Adrenal gland (tissue), 9 donors: ENCODE measurements at regions not wholly inside any gene's neighbourhood (a gene's known extent, or its start where the extent isn't known, plus 50 kb on each side); places are given as distances from the start of the nearest gene placed in this dataset.

Experiments used
- DNase-seq, 7 donors: peaks; one replicate each; pipeline ENCODE4 v3.0.0-alpha.2; 2019 to 2020
- H3K27ac ChIP-seq, 5 donors: fragments of 200-600 bp; sonication (generic) in 4 of 5; 1 replicate in 3 of 5; 2 replicates in 2 of 5; pipeline versions ENCODE4 v1.5.1 to v1.8.0; 2016 to 2020; ENCODE audit warnings: mild to moderate bottlenecking in 1 of 5
- H3K27me3 ChIP-seq: fragments of 200-600 bp; 2 replicates; pipeline ENCODE4 v1.8.0; 2021
- H3K36me3 ChIP-seq, 2 donors: fragments of 200-600 bp; replicated peaks in 1 of 2; 1 replicate in 1 of 2; 2 replicates in 1 of 2; pipeline versions ENCODE4 v1.5.1 to v1.8.0; 2018 to 2022
- H3K4me1 ChIP-seq, 2 donors: fragments of 200-600 bp; replicated peaks in 1 of 2; 1 replicate in 1 of 2; 2 replicates in 1 of 2; pipeline versions ENCODE4 v1.5.1 to v1.8.0; 2018 to 2021
- H3K4me3 ChIP-seq, 4 donors: fragments of 200-600 bp; sonication (generic) in 3 of 4; one replicate each; pipeline ENCODE4 v1.5.1; 2016 to 2018
- H3K9me3 ChIP-seq, 3 donors: fragments of 200-600 bp; sonication (generic) in 1 of 3; replicated peaks in 1 of 3; 1 replicate in 2 of 3; 2 replicates in 1 of 3; pipeline versions ENCODE4 v1.5.1 to v1.8.0; 2016 to 2021
- CTCF ChIP-seq, 6 experiments: fragments of 450-650 bp in 4 of 6; fragments of 200-600 bp in 2 of 6; sonication (generic) in 1 of 6; IDR thresholded peaks; 1 replicate in 5 of 6; 2 replicates in 1 of 6; pipeline versions ENCODE4 v1.5.1 to v1.8.0; 2016 to 2021; ENCODE audit warnings: antibody characterized with exemption in 6 of 6, mild to moderate bottlenecking in 2 of 6, moderate library complexity in 1 of 6
- POLR2A ChIP-seq, 2 donors: fragments of 450-650 bp; IDR thresholded peaks; one replicate each; pipeline ENCODE4 v1.6.1; 2017; ENCODE audit warnings: antibody characterized with exemption in 2 of 2, mild to moderate bottlenecking in 2 of 2, moderate library complexity in 1 of 2
- WGBS, 4 donors: extraction: QIAGEN DNeasy Blood & Tissue Kit in 2 of 4; methylation state at CpG; one replicate each; pipeline versions ENCODE4 v1.1.5 to v1.1.7; 2013 to 2017; 5-methylcytosine and 5-hydroxymethylcytosine counted together
- intact Hi-C, 2 donors: fragments of 100-400 bp; cut with DNase I; formaldehyde crosslinking; loops; one replicate each; pipeline versions ENCODE4 v1.14.1 to v1.15.0; 2022 to 2023
- donor health status: healthy with polysubstance abuse.
- donor health status: Bipolar disorder and iron deficiency.
- donor health status: DM: yes; HTN: yes; CAD: no.
- donor health status: DM: no; HTN: no; CAD: no.
- donor health status: DM: no; HTN: no; CAD: no.

DNA sequence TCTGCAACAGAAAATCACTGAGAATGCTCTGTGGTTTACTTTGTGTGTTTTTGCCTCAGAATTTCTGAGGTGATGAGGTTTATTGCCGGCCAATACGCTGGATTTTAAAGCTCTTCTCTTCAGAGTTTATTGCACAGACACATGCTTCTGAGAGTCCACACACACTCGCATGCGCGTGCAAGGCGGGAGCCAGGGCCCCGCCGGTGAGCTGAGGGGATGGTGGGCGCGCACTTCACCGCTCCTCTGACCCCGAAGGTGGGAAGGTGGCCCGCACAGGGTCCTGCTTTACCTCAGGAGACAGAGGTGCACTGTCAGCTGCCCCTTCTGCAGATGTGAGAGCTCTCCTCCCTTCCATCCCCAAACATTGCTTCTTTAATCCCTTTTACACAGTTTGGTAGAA lies 158.4 kb upstream of the MAGI3 start:
- intact Hi-C loops: no loop called here
- Histone ChIP-seq H3K9me3 (no peaks in the 10 kb centered on the region), H3K36me3 (no peaks in the 10 kb centered on the region), H3K4me3 (no peak overlapping the region), H3K27me3 (no peaks in the 10 kb centered on the region), H3K27ac (no peak overlapping the region), H3K4me1 (no peaks in the 10 kb centered on the region)
- no peak for TF ChIP-seq POLR2A (IDR thresholded peaks at IDR 0.05)
- TF ChIP-seq CTCF (IDR thresholded peaks at IDR 0.05): no peak
- DNase-seq: no peak
- 87 to 93% (median 89%) methylated on average over 13 of the region's 13 CpGs for WGBS, 4 donors

DNA sequence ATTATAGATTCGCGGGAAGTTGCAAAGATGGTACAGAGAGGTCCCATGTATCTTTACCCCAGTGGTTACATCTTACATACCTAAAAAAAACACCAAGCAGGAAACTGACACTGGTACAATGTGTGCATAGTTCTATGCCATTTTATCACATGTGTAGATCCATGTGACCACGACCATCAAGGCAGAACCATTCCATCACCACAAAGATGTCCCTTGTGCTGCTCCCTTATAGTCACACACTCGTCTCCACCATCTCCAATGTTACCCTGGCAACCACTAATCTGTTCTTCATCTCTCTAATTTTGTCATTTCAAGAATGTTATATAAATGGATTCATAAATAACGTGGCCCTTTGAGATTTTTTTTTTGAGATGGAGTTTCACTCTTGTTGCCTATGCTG lies 156.9 kb upstream of the MAGI3 start:
- Histone ChIP-seq H3K4me1 (no peaks in the 10 kb centered on the region), H3K27me3 (no peaks in the 10 kb centered on the region), H3K36me3 (no peaks in the 10 kb centered on the region), H3K4me3 (no peak overlapping the region), H3K27ac (no peak overlapping the region), H3K9me3 (no peaks in the 10 kb centered on the region)
- 81 to 89% (median 87%) methylated on average over 5 of the region's 5 CpGs for WGBS, 4 donors
- intact Hi-C loops: no loop called here
- TF ChIP-seq CTCF (IDR thresholded peaks at IDR 0.05) (no peak), POLR2A (IDR thresholded peaks at IDR 0.05) (no peak)
- no peak for DNase-seq

DNA sequence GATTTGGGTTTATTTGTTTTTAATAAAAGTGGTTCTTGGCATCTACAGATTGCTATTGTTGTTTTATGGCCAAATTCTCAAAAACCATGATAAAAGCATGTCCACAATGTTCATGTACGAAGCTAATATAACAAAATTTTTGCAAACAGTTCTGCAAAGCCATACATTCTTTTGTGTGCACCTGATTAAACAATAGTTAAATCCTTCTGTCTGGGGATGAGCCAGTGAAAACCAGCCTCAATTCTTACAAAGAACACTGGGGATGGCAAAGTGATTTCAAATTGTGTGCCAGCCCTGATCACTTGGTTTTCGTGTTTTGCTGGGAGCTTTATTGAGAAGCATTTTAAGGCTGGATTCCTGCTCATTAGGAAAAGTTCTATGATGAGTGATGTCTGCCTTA lies 149.1 kb upstream of the MAGI3 start:
- TF ChIP-seq CTCF (IDR thresholded peaks at IDR 0.05) (no peak), POLR2A (IDR thresholded peaks at IDR 0.05) (no peak)
- Histone ChIP-seq H3K27me3 (no peaks in the 10 kb centered on the region), H3K36me3 (no peaks in the 10 kb centered on the region), H3K9me3 (no peaks in the 10 kb centered on the region), H3K27ac (no peak overlapping the region), H3K4me3 (no peak overlapping the region), H3K4me1 (no peaks in the 10 kb centered on the region)
- WGBS, 4 donors: 45 to 82% (median 74%) methylated on average over 2 of the region's 2 CpGs
- no peak for DNase-seq
- intact Hi-C loops: no loop called here

DNA sequence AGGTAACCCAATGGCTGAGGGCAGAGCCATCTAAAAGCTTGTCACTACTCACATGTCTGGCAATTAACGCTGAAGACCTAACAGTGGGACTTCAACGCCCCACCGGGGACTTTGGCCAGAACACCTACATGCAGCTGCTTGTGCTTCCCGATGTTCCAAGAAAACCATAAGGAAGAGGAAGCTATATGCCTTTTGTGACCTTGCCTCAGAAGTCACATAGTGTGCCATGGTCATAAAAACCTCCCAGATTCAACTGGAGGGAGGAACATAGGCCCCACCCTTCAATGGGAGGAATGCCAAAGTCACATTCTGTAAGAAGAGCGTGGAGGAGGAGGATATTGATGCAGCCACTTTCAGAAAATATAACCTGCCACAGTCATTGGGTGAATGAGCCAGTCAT lies 147.8 kb upstream of the MAGI3 start:
- 73 to 85% (median 81%) methylated on average over 4 to 5 of the region's 5 CpGs for WGBS, 4 donors

More for the DNA sequence above, 147.8 kb upstream of the MAGI3 start:
- no peak for DNase-seq
- intact Hi-C loops: no loop called here
- no peak for TF ChIP-seq POLR2A (IDR thresholded peaks at IDR 0.05)
- no peak for TF ChIP-seq CTCF (IDR thresholded peaks at IDR 0.05)
- Histone ChIP-seq H3K9me3 (no peaks in the 10 kb centered on the region), H3K4me3 (no peak overlapping the region), H3K4me1 (no peaks in the 10 kb centered on the region), H3K27me3 (no peaks in the 10 kb centered on the region), H3K27ac (no peak overlapping the region), H3K36me3 (no peaks in the 10 kb centered on the region)
